NCI-H2171 treated with DMSO at 0.1 percent for 48 hours (cell line): ENCODE measurements at regions not wholly inside any gene's neighbourhood (a gene's known extent, or its start where the extent isn't known, plus 50 kb on each side); places are given as distances from the start of the nearest gene placed in this dataset.
A peak's percentile ranks its signal among the peaks of the same experiment; 100 is the strongest.
"Not testable (repeated sequence)": the region's sequence is repeated elsewhere in the genome, so short reads cannot be mapped to it uniquely, and the experiment has no call there.

Source experiments
- DNase-seq: peaks from one replicate; lab custom pipeline; 2025; lab: John Stamatoyannopoulos, UW

GRCh38 chr4:123600987-123601904, 204.7 kb downstream of the SPRY1 start:
- DNase-seq: no peak

GRCh38 chr4:123602007-123602406, 205.4 kb downstream of the SPRY1 start:
- no peak for DNase-seq

GRCh38 chr4:123603165-123603564, 206.6 kb downstream of the SPRY1 start:
- no peak for DNase-seq

- DNase-seq: not testable (repeated sequence)
Measured at GRCh38 chr4:123605797-123606196, 209.2 kb downstream of the SPRY1 start.

- DNase-seq: no peak
Measured at GRCh38 chr4:123606336-123606735, 209.7 kb downstream of the SPRY1 start.

- no peak for DNase-seq
Measured at GRCh38 chr4:123606946-123607542, 210.4 kb downstream of the SPRY1 start.

- no peak for DNase-seq
Measured at GRCh38 chr4:123609829-123610228, 213.2 kb downstream of the SPRY1 start.

GRCh38 chr4:123613586-123614344, 217.2 kb downstream of the SPRY1 start:
- DNase-seq: no peak

- no peak for DNase-seq
Measured at GRCh38 chr4:123615901-123616300, 219.3 kb downstream of the SPRY1 start.

GRCh38 chr4:123616951-123617461, 220.4 kb downstream of the SPRY1 start:
- peak; percentile 12 for DNase-seq

- no peak for DNase-seq
Measured at GRCh38 chr4:123617791-123618190, 221.2 kb downstream of the SPRY1 start.

- DNase-seq: no peak
Measured at GRCh38 chr4:123618606-123619005, 222.0 kb downstream of the SPRY1 start.

- DNase-seq: no peak
Measured at GRCh38 chr4:123619326-123619725, 222.7 kb downstream of the SPRY1 start.

- no peak for DNase-seq
Measured at GRCh38 chr4:123619895-123620294, 223.3 kb downstream of the SPRY1 start.

- no peak for DNase-seq
Measured at GRCh38 chr4:123621072-123621705, 224.6 kb downstream of the SPRY1 start.

- no peak for DNase-seq
Measured at GRCh38 chr4:123622572-123622971, 226.0 kb downstream of the SPRY1 start.

GRCh38 chr4:123623611-123624010, 227.0 kb downstream of the SPRY1 start:
- no peak for DNase-seq

- DNase-seq: no peak
Measured at GRCh38 chr4:123624959-123625358, 228.4 kb downstream of the SPRY1 start.

- no peak for DNase-seq
Measured at GRCh38 chr4:123628288-123628687, 231.7 kb downstream of the SPRY1 start.

- DNase-seq: no peak
Measured at GRCh38 chr4:123631786-123632692, 235.4 kb downstream of the SPRY1 start.

- no peak for DNase-seq
Measured at GRCh38 chr4:123632693-123633030, 236.1 kb downstream of the SPRY1 start.
